ENCODE measurements at regions not wholly inside any gene's neighbourhood (a gene's known extent, or its start where the extent isn't known, plus 50 kb on each side); places are given as distances from the start of the nearest gene placed in this dataset.

DNA sequence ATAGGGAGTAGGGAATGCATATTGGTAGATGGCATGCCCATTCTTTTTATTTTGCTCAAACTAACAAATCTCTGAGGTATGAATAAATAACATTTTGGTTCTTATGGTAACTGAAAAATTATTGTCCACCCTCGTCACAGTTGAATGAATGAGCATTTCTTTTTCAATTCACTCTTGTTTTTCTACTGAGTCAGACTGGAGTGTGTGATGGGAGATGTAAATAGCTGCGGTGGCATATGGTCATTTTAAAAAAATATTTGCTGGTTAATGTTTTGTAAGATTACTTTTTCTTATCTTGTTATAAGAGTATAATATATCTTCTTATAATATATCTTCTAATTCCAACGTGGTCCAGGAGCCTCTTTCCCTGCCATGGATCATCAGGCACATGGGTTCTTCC is 586.5 kb downstream of the SLITRK5 start:
- H3K9ac ChIP-seq (ENCODE audit: low read depth, low read length), result no peak overlapping the region
- no peak overlapping the region for H2AFZ ChIP-seq (replicated peaks; ENCODE audit: low read length, poor library complexity)
- H3K23ac ChIP-seq (ENCODE audit: low read depth, low read length), result no peak overlapping the region
- POLR2A ChIA-PET (ENCODE audit: unreplicated experiment), result no interaction called here
- H3K27me3 ChIP-seq (ENCODE audit: control insufficient read depth, insufficient read depth, low read length), result no peaks in the 10 kb centered on the region
- H3K4me3 ChIP-seq (ENCODE audit: insufficient read depth, low read depth, low read length), result no peak overlapping the region
- intact Hi-C loops (cut with micrococcal nuclease) (no loop called here), dilution Hi-C loops (cut with HindIII; ENCODE audit: low sequenced_read_pairs, unreplicated experiment) (no loop called here), in situ Hi-C loops (cut with MboI; ENCODE audit: low sequenced_read_pairs) (no loop called here)
- no peak overlapping the region for H3K14ac ChIP-seq (replicated peaks; ENCODE audit: low read depth, low read length)
- DNase-seq (no peak), ATAC-seq (ENCODE audit: low read depth) (no peak)
- no peaks in the 10 kb centered on the region for H3K36me3 ChIP-seq (ENCODE audit: control insufficient read depth, insufficient read depth, low read length)
- no TSS peak for BruUV-seq (replicated peaks)
- H3K4me2 ChIP-seq (ENCODE audit: low read depth, low read length), result no peak overlapping the region
- H2BK20ac ChIP-seq (ENCODE audit: low read depth, low read length), result no peak overlapping the region
- no peak overlapping the region for H4K91ac ChIP-seq (ENCODE audit: insufficient read depth, low read depth, low read length)
- no peak overlapping the region for H4K8ac ChIP-seq (ENCODE audit: low read depth in 2 of 2, low read length in 2 of 2)
- H2AK5ac ChIP-seq (ENCODE audit: low read depth, low read length), result no peak overlapping the region
- H3K18ac ChIP-seq (ENCODE audit: low read depth, low read length), result no peak overlapping the region
- H3K27ac ChIP-seq (ENCODE audit: insufficient read depth, low read length), result no peak overlapping the region
- H3K9me3 ChIP-seq (ENCODE audit: control insufficient read depth, insufficient read depth, low read length), result no peaks in the 10 kb centered on the region
- H2BK15ac ChIP-seq (ENCODE audit: low read depth, low read length), result no peak overlapping the region
- H3K4me1 ChIP-seq (ENCODE audit: control insufficient read depth, insufficient read depth, low read length), result no peaks in the 10 kb centered on the region
- CTCF ChIA-PET, result no interaction called here
- no peak overlapping the region for H4K5ac ChIP-seq (ENCODE audit: low read depth, low read length)
- H3K79me1 ChIP-seq (ENCODE audit: low read depth in 1 of 2, low read length in 2 of 2), result no peaks in the 10 kb centered on the region
- H3K9me1 ChIP-seq (ENCODE audit: insufficient read depth, low read length), result no peaks in the 10 kb centered on the region
- H4K20me1 ChIP-seq (ENCODE audit: insufficient read depth, low read length), result no peaks in the 10 kb centered on the region
- 20% methylated on average over 1 of the region's 3 CpGs; no CpG with 5 or more reads in 1 of the 2 experiments for WGBS, 2 experiments (ENCODE audit: extremely low coverage in 2 of 2, insufficient read length in 1 of 2)
- no peak overlapping the region for H2BK120ac ChIP-seq (ENCODE audit: low read depth, low read length)
- no peak overlapping the region for H2BK5ac ChIP-seq (ENCODE audit: low read depth, low read length, poor library complexity, severe bottlenecking)
- TF ChIP-seq BHLHE40 (IDR thresholded peaks at IDR 0.05; ENCODE audit: low read depth, low read length), result no peak
- TF ChIP-seq, protein P1, sequence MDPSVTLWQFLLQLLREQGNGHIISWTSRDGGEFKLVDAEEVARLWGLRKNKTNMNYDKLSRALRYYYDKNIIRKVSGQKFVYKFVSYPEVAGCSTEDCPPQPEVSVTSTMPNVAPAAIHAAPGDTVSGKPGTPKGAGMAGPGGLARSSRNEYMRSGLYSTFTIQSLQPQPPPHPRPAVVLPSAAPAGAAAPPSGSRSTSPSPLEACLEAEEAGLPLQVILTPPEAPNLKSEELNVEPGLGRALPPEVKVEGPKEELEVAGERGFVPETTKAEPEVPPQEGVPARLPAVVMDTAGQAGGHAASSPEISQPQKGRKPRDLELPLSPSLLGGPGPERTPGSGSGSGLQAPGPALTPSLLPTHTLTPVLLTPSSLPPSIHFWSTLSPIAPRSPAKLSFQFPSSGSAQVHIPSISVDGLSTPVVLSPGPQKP (IDR thresholded peaks at IDR 0.05; ENCODE audit: borderline replicate concordance, low read depth, low read length), result no peak
- no peak for TF ChIP-seq POLR2A (IDR thresholded peaks at IDR 0.05; ENCODE audit: low read depth, low read length)
- no peak for TF ChIP-seq MXI1 (IDR thresholded peaks at IDR 0.05; ENCODE audit: borderline replicate concordance, low read depth, low read length)
- no peak for TF ChIP-seq CHD1 (IDR thresholded peaks at IDR 0.05; ENCODE audit: low read depth, low read length)
- no peak for TF ChIP-seq FOS (IDR thresholded peaks at IDR 0.05; ENCODE audit: low read depth, low read length)
- TF ChIP-seq, protein P2, sequence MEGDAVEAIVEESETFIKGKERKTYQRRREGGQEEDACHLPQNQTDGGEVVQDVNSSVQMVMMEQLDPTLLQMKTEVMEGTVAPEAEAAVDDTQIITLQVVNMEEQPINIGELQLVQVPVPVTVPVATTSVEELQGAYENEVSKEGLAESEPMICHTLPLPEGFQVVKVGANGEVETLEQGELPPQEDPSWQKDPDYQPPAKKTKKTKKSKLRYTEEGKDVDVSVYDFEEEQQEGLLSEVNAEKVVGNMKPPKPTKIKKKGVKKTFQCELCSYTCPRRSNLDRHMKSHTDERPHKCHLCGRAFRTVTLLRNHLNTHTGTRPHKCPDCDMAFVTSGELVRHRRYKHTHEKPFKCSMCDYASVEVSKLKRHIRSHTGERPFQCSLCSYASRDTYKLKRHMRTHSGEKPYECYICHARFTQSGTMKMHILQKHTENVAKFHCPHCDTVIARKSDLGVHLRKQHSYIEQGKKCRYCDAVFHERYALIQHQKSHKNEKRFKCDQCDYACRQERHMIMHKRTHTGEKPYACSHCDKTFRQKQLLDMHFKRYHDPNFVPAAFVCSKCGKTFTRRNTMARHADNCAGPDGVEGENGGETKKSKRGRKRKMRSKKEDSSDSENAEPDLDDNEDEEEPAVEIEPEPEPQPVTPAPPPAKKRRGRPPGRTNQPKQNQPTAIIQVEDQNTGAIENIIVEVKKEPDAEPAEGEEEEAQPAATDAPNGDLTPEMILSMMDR (conservative IDR thresholded peaks at IDR 0.05; ENCODE audit: low read depth, low read length), result no peak
- TF ChIP-seq SMC3 (IDR thresholded peaks at IDR 0.05; ENCODE audit: low read depth, low read length), result no peak
- no peak for TF ChIP-seq CEBPB (IDR thresholded peaks at IDR 0.05; ENCODE audit: low read depth, low read length)
- no peak for TF ChIP-seq NFE2L2 (IDR thresholded peaks at IDR 0.05; ENCODE audit: low read depth, low read length)
- TF ChIP-seq MAFK (IDR thresholded peaks at IDR 0.05; ENCODE audit: low read depth, low read length), result no peak
- TF ChIP-seq RAD21 (IDR thresholded peaks at IDR 0.05; ENCODE audit: low read length), result no peak
- no peak for TF ChIP-seq RCOR1 (IDR thresholded peaks at IDR 0.05; ENCODE audit: insufficient replicate concordance, low read length)
- no peak for TF ChIP-seq MAZ (IDR thresholded peaks at IDR 0.05; ENCODE audit: borderline replicate concordance, low read depth, low read length)
- TF ChIP-seq RFX5 (IDR thresholded peaks at IDR 0.05; ENCODE audit: low read depth, low read length), result no peak
- TF ChIP-seq, protein P3, sequence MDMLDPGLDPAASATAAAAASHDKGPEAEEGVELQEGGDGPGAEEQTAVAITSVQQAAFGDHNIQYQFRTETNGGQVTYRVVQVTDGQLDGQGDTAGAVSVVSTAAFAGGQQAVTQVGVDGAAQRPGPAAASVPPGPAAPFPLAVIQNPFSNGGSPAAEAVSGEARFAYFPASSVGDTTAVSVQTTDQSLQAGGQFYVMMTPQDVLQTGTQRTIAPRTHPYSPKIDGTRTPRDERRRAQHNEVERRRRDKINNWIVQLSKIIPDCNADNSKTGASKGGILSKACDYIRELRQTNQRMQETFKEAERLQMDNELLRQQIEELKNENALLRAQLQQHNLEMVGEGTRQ (IDR thresholded peaks at IDR 0.05; ENCODE audit: low read depth, low read length), result no peak
- no peak overlapping the region for H3K56ac ChIP-seq (ENCODE audit: extremely low read depth, insufficient read depth, low read length)
- H2AK9ac ChIP-seq (replicated peaks; ENCODE audit: low read depth, low read length, poor library complexity), result no peak overlapping the region
- H3K4ac ChIP-seq (ENCODE audit: low read depth, low read length), result no peak overlapping the region

Data from IMR-90 (cell line).